ENCODE measurements at regions not wholly inside any gene's neighbourhood (a gene's known extent, or its start where the extent isn't known, plus 50 kb on each side); places are given as distances from the start of the nearest gene placed in this dataset.
"Not testable (repeated sequence)": the region's sequence is repeated elsewhere in the genome, so short reads cannot be mapped to it uniquely, and the experiment has no call there.

DNA sequence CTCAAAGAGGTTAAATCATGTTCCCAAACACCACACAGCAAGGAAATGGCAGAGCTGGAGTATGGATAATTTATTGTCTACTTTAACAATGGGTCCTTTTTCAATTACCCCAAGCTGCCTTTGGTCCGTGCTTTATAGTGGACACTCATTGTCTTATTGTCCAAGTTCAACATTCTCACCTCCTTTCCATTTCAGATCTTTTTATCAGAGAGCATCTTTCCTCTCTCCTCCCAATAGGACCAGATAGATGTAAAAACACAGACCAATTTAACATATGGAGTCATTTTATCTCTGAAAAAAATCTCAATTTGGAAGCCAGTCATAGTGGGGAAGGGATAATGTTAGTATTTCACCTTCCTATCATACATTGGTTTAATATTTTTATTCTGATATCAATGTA, 83.5 kb upstream of the WAC start:
- no peak for DNase-seq

DNA sequence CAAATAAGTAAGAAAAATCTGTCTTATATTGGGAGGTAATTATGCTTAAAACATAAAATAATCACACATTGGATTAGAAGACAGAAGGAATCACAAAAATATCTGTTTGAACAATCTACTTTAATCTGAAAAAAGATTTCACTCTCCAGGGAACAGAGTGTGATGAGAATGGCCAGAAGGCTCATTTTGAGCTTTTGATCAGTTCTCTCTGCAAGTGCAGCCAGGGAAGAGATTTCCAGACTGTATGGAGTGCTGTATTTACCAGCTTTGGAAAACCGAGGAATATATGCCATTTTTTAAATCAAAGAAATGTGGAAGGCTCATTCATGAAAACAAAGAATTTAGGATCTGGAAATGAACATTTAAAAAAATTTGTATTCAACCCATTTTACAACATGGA, 83.0 kb upstream of the WAC start:
- no peak for DNase-seq

DNA sequence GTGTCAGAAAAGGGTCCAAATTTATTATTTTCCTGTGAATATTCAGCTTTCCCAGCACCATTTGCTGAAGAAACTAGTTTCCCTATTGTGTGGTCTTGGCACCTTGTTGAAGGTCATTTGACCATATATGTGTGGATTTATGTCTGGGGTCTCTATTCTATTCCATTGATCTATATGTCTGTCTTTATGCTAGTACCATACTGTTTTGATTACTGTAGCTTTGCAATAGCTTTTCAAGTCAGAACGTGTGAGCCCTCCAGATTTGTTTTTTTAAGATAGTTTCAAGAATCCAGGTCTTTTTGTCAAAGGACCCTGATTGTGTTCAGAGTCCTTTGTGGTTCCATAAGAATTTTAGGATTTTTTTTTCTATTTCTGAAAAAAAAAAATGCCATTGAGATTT, 79.0 kb upstream of the WAC start:
- no peak for DNase-seq

DNA sequence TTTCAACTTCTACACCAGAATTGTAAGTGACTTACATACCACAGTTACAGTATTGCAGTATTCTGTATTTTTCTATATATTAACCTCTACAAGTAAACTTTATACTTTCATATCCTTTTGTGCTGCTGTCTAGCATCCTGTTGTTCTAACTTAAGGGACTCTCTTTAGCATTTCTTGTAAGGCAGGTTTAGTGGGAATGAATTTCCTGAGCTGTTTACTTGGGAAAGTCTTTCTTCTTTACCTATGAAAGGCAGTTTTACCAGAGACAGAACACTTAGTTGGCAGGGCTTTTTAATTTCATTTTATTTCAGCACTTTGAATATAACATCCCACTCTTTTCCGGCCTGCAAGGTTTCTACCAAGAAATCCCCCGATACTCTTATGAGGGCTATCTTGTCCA, 75.8 kb upstream of the WAC start:
- no peak for DNase-seq

DNA sequence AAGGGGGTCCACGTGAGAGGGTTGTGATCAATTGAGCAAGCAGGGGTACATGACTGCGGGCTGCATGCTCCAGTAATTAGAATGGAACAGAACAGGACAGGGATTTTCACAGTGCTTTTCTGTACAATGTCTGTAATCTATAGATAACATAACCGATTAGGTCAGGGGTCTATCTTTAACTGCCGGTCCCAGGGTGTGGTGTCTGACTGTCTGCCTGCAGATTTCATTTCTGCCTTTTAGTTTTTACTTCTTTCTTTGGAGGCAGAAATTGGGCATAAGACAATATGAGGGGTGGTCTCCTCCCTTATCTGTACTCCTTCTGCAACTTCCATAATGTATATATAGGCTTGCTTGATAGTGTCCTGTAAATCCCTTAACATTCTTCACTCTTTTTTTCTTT, 75.0 kb upstream of the WAC start:
- not testable (repeated sequence) for DNase-seq

DNA sequence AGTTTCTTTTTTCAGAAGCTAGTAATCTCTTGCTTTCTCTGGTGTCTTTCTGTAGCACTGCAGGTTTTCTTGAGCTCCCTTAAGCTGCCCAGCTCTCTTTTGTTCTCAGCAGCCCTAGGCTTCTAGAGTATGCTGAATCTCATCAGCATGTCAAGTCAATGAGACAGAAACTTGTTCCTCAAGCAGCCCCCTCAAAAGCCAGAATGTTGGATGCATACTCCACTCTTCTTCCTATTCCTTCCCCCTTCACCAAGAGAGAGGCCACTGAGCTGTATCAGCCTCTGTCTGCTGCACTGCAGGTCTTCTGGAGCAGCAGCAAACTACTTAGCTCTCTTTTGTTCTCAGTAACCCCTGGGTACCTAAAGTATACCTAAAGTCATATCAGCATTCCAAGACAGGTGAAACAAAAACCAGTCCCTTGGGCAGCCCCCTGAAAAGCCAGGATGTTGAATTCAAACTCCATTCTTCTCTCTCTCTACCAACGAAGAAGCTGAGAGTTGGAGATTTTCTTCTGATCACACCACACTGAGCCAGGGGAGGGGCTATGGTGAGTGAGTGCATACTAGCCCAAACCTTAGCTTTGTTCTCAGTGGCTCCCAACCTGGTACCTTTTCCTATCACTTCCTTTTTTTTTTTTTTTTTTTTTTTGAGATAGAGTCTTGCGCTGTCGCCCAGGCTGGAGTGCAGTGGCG, 73.3 kb upstream of the WAC start:
- no peak for DNase-seq

DNA sequence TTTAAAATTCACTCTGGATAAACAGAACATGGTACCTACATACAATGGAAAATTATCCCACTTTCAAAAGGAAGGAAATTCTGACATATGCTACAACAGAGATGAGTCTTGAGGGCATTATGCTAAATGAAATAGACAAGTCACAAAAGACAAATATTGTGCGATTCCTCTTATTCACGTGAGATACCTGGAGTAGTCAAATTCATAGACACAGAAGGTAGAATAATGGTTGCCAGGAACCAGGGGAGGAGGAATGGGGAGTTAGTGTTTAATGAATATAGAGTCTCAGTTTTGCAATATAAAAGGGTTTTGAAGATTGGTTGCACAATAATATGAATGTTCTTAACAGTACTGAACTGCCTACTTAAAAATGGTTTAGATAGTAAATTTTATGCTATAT, 69.8 kb upstream of the WAC start:
- no peak for DNase-seq

DNA sequence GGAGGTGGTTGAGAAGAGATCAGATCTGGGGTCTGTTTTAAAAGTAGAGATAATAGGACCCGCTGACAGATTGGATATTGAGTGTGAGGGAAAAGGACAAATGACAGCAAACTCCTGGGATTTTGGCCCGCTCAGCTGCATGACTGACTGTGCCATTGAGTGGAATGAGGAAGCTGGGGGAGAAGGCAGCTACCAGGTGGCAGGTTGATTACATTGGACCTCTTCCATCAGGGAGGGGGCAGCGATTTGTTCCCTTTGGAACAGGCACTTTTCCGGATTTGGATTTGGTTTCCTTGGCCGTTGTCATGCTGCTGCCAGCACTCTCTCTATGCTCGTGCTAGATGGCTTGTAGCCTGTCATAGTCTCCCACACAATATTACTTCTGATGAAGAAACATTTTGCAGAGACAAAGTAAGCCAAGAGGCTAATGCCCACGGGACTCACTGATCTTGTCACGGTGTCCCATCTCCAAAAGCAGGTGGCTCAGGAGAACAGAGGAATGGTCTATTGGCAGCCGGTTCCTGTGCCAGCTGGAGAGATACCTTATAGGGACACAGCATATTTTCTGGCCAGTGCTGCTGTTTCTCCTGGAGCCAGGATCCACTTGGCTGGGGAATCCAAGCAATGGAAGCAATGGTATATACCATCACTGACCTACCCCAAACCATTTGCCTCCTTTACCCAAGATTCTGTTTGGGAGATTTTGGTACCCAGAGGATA, 69.1 kb upstream of the WAC start:
- DNase-seq: no peak

DNA sequence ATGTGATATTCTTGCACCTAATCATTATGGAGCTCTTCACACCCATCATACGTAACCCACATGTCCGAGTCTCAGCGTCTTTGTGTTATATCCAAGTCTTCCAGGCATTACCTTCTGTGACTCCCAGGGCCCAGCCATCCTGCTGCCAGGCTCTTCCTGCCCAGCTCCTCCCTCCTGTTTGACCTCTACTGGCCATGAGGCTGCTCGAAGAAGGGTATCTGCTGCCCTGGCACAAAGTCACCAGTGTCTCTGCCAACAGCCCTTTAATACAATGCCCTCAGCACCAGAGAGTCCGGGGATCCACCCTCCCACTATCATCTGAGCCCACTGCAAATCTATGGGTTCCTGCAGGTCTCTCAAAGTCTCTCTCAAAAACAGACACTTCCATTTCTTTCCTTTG, 65.3 kb upstream of the WAC start:
- DNase-seq: no peak

DNA sequence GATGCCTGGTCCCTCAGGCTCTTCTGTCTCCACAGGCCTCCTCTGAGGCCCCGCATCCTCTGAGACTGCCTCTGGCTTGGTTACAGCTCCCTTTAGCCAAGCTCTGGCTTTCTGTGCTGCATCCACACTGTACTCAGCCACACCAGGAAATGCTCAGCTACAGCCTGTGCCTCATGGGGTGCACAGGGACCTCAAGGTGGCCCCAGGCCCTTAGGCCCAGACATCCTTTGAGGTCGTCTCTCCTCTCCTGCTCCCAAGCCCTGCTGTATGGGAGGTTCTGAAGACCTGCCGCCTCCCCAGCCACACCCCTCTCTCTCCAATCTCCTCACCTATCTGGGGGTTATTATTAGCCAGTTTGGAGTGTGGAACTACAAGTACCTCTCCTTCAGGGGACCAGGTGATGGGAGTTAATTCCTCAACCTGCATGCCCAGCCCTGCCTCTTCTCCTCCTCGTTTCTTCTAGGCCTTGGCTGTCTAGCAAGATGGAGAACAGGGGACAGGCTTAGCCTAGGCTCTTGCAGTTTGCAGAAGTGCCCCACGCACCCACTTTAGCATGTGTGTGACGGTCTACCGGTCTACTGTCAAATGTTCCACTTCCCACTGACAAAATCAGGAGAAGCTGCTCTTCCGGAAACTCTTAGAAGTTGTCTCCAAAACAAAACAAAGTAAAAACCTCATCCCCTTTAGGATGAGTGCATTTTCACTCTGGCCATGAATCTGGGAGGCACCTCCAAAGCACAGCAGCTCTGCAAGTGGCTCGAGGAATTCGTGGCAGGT, 64.0 kb upstream of the WAC start:
- DNase-seq: no peak

DNA sequence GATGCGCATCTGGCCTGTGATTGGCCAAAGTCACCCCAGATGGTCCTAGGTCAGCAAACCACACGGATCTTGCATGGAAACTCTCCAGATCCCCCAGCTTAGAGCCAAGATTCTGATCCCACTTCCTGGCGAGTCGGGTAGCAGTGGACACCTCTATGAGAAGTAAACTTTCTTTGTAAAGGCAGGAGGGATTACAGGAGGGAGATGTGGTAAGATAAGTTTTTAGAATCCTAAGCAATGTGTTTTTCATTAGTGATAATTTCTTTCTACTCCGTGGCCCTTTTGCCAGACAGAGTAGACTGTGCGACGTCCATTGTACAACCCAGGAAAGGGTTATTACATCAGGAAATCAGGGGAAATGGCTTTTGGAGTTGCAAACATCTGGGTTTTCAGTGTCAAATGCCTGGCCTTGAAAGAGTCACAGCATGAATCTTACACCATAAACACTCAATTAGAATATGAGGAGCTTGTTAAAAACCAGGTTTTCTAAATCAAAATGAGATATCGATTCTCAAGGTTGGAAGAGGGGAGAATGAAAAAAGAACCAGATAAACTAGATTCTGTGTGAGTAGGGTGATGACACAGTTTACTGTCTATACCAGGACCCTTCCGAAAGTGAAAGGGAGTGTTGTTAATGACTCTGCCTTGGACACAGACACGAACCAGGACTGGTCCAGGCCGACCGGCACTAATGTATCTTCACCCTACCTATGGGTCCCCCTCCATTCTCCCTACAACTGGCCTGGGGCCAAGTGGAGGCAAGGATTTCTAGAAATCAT, 61.9 kb upstream of the WAC start:
- no peak for DNase-seq

DNA sequence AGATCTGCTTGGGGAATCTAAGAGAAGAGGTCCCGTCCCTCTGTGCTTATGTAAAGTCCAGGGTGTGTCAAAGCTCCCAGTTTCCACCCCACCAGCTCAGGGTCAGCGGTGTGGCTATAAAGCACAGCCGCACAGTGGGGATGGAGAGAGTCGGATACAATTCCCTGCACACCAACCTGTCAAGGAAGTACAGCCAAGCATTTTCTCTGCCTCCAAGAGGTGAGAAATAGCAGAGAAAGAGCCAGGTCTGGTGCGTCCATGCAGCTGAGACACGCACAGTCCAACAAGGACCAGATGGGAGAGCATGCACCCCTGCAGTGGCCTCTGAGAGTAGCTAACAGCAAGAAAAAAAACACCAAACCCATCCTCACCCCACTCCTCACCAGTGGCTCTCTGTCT, 61.3 kb upstream of the WAC start:
- DNase-seq: no peak

DNA sequence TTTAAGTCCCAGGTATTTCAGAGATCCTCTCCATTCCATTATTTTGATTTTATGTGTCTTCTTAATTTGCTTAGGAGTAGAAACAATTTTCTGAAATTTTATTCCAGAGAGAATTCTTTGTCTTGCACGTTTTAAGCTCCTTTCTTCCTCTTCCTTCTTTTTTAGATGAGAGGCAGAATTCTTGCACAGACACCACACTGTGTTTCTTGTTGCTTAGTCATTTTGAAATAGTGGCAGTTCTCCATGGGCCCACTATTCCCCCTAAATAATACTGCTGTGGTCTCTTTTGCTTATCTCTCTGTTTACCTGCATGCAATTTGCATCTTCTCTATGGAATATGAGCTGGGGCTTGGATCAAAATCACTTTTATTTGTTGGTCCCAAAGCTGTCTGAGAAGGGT, 54.3 kb upstream of the WAC start:
- DNase-seq: no peak

DNA sequence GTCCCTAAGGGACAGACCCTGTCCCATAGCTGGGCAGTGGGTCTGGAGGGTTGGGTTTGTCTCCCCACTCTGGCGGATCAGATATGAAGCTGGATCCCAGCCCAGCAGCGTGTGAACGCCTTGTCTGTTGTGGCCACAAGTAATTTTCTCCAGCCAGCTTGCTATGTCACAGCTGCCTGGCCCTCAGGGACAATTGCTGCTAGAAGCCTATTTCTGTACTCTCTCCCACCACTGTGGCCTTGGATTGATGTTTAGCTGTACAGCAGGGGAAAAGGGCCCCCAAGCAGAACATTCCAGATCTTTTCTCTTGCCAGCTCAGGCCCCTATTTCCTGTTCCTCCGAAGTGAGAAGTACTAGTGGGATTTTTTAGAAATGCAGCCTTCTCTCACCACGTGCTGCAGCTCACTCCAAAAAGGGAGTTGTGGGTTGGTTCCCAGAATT, 53.5 kb upstream of the WAC start:
- DNase-seq: no peak

DNA sequence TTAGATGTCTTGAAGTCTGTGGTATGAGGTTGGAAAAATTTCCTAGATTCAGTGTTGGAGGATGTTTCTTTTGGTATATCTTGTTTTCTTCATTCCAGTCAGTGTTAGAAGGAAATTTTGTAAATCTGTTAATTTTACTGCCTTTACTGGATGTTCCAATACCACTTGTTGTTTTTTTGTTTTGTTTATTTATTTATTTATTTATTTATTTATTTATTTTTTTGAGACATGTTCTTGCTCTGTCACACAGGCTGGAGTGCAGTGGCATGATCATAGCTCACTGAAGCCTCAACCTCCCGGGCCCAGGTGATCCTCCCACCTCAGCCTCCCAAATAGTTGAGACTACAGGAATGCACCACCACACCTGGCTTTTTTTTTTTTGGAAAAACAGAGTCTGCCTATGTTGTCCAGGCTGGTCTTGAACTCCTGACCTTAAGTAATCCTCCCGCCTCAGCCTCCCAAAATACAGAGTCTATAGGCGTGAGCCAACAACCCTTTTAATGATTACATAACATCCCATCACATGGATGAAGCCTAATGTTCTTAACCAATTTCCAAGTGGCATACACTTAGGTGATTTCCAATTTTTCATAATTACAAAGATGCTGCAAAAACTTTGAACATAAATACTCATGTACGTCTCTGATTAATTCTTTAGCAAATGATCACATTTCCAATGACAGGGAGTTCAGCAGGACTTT, 52.8 kb upstream of the WAC start:
- DNase-seq: no peak

DNA sequence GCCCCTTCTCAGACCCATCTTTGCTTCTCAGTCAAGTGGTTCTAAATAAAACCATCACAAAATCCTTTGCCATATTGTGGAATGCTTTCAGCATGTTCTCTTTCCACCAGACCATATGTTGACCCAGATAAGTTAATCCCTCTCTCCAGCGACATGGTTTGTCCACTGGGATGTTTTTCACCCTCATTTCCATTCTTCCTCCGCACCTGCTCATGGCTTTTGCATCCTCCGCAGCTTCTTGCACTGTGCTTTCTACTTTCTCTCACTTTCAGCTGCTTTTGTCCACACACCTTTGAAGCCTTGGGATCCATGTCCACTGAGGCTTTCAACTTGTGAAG, 52.3 kb upstream of the WAC start:
- no peak for DNase-seq

DNA sequence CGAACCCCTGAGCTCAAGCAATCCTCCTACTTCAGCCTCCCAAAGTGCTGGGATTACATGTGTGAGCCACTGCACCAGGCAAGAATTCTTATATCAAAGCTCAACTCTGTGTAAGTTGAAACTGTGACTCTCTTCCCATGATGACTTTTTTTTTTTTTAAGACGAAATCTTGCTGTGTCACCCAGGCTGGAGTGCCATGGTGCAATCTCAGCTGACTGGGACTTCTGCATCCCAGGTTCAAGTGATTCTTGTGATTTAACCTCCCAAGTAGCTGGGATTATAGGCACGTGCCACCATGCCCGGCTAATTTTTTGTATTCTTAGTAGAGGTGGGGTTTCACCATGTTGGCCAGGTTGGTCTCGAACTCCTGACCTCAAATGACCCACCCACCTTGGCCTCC, 51.6 kb upstream of the WAC start:
- not testable (repeated sequence) for DNase-seq

DNA sequence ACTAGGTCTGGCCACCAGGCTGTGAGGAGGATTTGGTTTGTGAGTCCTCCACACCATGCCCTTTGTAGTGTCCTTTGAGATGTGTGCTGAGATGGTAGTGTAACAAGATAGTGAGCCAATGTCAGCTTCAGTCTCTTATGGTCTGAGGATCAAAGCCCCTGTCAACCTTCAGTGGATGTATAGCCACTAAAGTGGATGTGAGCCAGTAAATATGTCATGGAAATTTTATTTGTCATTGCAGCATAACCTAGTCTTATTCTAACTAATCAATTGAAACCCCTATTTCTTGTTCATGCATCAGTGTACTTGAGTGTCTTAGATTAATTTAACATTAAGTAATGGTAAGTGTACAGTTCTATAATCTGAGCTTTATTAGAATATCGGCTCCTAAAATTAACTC, 51.0 kb upstream of the WAC start:
- no peak for DNase-seq

Measured in T-helper 9 cell (primary cell).